ENCODE measurements at regions not wholly inside any gene's neighbourhood (a gene's known extent, or its start where the extent isn't known, plus 50 kb on each side); places are given as distances from the start of the nearest gene placed in this dataset.
"Not testable (repeated sequence)": the region's sequence is repeated elsewhere in the genome, so short reads cannot be mapped to it uniquely, and the experiment has no call there.

DNA sequence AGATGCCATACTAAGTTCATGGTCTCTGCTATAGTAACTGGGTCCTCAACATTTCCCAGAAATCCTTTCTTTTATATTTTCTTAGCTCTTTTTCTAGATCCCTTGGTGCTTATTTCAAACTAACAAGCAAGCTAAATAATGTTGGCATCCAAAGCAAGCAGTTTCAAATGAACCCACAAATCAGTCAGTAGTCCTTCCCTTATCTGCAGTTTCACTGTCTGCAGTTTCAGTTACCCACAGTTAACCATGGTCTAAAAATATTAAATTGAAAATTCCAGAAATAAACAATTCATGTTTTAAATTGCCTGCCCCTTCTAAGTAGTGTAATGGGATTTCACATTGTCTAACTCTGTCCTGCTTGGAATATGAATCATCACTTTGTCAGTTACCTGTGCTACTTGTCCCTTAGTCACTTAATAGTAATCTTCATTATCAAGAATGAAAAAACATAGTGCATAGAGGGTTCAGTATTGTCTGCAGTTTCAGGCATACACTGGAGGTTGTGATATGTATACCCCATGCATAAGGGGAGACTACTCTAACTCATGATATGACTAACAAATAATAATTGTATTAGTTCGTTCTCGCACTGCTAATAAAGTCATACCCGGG lies 633.7 kb downstream of the MECOM start:
- DNase-seq (ENCODE audit: low read depth): no peak

DNA sequence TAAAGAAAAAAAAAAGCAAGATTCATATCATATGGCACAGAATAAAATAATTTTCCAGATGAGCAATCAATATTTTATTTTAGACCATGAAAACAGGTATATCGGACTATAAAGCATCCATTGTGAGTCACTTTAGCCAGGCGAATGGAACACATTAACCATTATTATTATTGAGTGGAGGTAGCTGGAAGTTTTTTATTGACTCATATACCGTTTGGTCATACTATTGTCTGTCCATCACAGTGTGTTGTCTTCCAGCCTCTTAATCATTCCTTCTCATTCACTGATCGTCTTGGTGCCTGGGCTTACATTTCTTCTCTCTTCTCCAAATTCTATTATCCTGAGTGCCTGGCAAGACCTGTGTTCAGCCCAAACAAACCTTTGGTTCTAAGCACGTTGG lies 634.8 kb downstream of the MECOM start:
- DNase-seq (ENCODE audit: low read depth): no peak

DNA sequence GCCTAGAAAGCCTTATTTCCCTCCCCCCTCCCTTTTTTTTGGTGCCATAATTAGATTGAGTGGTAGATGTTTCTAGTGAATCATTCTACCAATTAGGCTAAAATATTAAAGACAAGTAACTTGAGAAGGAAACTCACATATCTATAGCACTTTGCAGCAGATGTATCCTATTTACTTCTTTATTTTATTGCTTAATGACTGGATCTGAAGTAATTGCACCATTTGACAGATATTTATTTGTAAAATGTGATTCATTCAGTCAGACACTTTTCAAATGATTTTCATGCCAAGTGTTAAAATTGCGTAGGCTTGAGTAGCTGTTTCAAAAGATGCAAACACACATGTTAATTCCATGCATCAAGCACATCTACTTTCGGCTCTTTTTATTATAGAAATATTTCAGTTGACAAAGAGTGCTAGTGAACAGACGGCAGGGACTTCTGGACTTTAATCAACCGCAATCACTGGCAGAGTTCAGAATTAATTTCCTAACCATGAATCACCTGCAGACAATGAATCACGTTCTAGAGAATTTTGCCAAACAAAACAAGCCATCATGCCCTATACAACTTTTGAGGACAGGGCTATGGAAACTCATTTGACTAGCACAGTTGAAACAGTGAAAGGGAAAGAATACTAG lies 636.8 kb downstream of the MECOM start:
- peak; percentile 69 for DNase-seq (ENCODE audit: low read depth)

DNA sequence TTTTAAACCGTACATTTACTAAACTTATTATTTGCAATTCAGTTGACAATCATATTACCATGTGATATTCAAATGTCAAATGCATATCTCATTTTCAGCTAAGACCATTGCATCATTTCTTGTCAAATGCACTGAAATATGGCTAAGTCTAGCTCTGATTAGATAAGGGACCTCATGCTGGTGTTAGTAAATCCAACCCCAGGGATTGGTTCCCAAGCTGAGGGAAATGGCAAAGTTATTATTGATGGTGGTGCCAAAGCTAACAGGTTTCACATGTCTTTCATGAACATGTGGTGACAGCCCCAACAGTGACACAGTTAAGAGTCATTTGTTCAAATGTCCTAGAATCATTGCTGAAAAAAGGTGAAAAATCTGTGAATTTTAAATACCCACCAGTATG lies 641.1 kb downstream of the MECOM start:
- no peak for DNase-seq (ENCODE audit: low read depth)

DNA sequence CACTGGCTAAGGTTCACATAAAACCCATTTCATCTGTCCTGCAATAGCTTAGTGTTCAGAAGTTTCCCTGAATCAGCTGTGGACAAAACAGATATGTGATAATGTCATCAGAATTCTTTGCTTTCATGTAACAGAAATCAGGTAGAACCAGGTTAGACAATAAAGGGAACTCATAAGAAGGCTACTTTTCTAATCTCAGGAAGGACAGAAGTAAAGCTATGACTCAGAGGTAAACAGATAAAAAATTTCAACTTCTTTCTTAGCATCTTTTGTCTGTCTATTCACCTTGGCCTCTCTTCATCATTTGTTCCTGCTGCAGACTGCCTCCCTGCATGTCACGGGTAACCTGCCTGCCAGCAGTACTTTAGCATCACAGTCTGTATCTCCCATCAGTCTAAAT lies 643.1 kb downstream of the MECOM start:
- DNase-seq (ENCODE audit: low read depth): no peak

DNA sequence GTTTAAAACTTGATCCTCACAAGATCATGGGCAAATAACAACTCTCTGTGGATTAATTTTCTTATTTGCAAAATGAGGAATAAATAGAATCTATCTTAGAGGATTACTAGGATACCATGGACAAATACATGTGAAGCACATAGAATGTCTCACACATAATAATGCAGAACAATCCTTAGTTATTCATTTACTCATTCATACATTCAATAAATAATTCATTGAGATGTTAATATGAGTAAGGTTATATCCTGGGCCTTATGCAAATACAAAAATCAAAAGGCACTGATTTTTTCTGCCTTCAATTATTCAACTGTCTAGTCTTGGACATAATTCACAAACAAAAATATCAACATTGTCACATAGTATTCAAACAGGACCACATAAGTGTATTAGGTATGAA lies 654.1 kb downstream of the MECOM start:
- DNase-seq (ENCODE audit: low read depth): no peak

DNA sequence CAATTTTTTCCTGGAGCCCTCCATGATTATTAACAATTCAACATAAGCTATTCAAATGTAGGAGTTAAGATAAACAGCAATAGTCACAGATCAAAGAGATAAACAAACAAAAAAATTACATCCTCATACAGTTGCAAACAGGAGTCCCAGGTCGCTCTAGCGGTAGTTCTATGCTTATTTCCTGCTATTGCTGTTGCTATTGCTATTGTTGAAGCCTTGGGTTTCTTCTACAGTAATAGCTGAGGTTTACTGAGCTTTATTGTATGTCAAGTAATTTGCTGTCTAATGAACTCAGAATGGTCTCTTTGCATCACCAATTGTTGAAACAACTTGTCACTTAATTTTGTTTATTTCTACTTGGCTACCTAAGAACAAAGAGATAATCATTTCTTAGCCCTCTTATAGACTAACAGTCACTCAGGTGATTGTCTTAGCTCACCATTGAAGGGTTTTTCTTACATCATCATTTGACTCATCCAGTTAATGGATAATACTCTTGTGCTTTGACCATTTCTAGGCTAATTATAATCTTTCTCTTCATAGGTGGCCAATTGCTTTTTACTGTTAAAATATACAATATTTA lies 654.6 kb downstream of the MECOM start:
- no peak for DNase-seq (ENCODE audit: low read depth)

DNA sequence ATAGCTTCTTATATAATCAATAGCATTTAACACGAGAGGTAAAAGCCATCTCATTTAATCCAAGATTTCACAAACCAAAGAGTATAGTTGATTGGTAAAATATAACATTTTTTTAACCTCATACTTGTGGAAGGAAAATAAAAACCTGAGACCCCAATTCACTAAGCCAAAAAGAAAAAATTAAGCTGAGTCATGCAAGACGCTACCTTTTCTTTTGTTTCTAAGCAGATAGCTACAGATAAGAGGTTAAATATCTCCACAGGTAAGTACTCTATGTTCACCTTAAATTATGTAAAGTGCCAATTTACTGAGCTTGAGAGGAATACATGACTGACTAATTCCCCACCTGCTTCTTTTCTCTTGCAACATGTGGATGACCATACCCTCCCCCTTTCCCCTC lies 656.4 kb downstream of the MECOM start:
- no peak for DNase-seq (ENCODE audit: low read depth)

DNA sequence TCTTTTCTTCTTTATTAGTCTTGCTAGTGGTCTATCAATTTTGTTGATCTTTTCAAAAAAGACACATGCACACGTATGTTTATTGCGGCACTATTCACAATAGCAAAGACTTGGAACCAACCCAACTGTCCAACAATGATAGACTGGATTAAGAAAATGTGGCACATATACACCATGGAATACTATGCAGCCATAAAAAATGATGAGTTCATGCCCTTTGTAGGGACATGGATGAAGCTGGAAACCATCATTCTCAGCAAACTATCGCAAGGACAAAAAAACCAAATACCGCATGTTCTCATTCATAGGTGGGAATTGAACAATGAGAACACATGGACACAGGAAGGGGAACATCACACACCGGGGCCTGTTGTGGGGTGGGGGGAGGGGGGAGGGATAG lies 657.1 kb downstream of the MECOM start:
- not testable (repeated sequence) for DNase-seq (ENCODE audit: low read depth)

DNA sequence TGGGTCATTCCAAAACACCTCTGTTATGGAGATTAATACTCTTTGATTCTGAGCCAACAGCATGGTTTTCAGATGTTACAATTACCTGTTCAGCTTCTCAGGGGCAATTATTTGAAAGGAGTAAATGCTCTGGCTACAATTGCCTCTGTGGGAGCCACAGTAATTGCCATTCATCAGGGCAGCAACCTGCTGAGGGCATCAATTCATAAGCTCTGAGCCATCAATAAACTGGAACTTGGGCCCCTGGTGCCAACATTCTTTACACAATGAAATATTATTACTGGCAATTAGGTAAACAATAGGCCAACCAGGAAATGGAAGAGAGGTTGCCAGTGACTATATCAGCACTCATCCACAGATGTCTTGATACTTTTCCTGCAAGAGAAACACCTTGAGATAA lies 660.8 kb downstream of the MECOM start:
- no peak for DNase-seq (ENCODE audit: low read depth)

DNA sequence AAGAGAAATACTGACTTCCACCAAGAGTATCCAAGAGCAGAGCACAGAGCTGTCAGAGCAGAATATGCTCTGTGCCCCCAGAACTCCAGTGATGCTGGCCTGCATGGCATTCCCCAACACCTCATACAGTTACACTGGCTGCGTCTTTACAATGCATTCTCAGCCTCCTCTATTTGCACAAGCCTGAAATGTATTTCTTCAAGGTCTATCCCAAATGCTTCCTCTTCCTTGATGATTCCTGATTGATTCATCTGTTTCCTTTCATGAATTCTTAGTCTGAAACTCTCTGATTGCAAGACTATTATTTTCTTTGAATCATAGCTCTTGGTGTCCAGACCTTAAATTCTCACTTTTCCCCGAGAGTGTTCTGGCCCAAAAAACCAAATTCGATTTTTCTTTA lies 664.7 kb downstream of the MECOM start:
- DNase-seq (ENCODE audit: low read depth): no peak

DNA sequence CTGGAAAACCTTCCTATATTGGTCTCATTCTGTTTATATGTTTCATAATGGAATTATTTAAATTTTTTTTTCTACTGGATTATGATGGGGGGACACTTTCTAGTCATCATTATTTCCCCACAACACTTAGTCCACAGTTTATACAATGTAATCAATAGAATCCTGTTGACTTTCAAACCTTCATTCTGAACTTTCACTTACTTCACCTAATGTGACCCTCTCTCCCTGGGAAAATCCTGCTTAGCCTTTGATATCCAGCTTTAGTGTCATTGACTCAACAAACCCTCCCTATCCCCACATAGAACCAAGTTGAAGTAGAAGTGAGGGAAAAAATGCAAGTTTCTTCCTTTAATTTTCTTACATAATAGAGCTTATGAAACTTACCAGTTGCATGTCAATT lies 666.0 kb downstream of the MECOM start:
- no peak for DNase-seq (ENCODE audit: low read depth)

DNA sequence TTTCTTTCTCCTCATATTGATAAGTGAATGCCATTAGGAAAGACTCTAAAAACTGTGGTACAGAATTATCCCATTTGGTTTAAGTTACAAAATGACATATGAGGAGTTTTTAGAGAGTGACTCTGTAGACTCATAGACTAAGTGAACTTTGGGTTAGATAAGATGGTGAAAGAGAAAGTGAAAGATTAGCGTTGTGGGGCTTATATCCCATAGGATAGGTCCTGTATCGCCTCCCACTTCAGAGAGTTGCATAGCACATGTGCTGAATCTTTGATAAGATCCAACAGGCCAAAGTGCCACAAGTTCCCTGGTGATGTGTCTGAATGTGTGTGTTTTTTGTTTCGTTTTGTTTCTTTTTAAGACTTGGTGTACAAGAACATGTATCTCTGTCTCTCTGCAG lies 666.9 kb downstream of the MECOM start:
- DNase-seq (ENCODE audit: low read depth): no peak

DNA sequence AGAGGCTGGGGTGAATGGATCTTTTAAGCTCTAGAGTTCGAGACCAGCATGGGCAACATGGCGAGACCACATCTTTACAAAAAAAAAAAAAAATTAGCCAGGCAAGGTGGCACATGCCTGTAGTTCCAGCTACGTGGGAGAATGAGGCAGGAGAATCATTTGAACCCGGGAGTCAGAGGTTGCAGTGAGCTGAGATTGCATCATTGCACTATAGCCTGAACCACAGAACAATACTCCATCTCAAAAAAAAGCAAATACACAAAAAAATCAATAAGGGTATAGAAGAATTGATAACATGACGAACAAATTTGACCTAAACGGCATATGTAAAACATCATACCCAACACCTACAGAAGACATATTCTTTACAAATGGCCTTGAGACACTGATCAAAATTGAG lies 668.4 kb downstream of the MECOM start:
- no peak for DNase-seq (ENCODE audit: low read depth)

DNA sequence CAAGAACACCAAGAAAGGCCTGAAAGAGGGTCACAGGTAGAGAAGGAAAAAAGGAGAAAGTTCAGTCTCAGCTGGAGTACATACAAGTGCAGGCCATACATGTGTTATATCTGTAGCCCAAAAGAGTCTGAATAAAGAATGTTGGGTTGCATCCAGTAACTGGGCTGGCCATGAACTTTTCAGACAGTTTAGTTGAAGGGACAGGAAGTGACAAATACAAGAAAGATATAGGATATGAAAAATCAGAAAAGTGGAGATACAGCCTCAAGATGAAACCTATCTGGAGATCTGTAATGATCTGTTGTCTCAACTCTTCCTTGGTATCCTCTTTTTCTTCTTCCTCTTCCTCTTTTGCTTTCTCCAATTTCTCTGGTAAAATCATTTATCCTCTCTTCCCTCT lies 671.7 kb downstream of the MECOM start:
- DNase-seq (ENCODE audit: low read depth): no peak

DNA sequence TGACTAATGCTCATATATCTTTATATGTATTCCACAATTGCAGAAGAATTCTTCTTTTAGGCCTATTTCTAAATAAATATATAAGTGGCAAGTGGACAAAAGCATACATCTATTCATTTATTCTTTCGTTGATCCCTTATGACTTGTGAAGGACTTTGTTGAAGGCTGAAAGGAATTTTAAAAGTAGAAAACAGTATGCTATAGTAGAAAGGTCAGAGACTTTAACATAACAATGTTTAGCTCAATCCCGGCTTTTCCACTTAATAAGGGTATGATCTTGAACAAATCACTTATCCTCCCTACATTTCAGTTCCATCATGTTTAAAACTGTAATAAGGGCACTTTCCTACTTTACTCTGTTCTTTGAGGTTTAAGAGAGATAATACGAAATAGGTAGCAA lies 672.9 kb downstream of the MECOM start:
- DNase-seq (ENCODE audit: low read depth): no peak

DNA sequence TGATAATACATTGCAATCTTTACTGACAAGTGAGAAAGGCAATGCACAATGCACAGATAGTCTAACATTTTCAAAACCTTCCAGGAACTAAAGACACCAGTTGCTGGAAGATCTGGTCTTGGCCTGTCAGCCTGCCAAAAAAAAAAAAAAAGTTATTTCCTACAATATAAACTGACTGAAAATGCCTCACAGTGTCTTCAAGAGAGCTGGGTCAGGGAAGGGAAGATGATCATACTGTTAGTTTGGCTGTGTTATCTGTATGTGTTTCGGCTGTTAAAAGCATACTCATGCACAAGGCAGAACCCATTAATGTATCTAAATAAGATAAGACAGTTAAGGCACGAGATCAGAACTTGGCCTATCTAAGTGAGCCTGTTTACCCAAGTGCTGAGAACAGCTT lies 673.4 kb downstream of the MECOM start:
- DNase-seq (ENCODE audit: low read depth): no peak

DNA sequence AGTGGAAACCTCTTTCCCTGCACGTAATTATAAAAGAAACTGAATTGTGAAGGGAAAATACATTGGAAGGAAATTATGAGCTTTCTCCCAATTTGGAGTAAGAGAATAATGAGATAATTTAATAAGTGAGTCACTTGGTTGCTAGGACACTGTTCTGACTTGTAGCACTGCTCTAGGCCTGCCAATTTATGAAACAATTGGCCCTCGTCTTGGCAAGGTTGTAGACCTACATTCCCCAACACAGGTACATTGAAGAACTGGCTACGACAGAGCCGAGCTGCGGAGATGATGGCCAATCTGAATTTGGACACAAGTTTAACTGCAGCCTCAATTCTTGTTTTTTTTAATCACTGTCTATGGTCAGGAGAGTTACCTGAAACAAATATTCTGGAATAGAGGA lies 674.1 kb downstream of the MECOM start:
- DNase-seq (ENCODE audit: low read depth): no peak

DNA sequence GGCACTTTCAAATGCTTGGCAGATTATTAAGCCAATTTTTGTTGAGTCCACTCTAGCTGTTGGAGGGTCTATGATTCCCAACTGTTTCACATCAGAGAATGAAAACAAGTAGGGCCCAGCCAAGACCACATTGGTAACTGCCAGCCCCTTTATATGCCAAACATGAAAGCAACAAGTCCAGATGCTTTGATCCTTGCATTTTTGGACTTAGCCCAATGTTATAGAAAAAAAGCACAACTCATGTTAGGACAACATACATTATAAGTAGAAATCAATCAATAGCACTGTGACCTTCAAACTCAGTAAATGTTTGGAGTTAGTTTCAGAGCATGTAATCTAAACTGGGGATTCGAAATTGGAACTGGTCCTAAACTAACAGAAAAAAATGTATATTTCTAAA lies 674.7 kb downstream of the MECOM start:
- DNase-seq (ENCODE audit: low read depth): no peak

DNA sequence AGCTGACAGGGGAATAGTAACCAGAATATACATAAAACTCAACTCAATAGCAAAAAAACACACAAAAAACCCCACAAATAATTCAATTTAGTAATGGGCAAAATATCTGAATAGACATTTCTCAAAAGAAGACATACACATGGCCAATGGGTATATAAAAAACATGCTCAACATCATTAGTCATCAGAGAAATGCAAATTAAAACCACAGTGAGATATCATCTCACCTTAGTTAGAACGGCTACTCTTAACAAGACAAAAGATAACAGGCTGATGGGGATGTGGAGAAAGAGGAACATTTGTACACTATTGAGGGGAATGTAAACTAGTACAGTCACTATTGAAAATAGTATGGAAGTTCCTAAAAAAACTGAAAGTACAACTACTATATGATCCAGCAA lies 678.6 kb downstream of the MECOM start:
- DNase-seq (ENCODE audit: low read depth): no peak

DNA sequence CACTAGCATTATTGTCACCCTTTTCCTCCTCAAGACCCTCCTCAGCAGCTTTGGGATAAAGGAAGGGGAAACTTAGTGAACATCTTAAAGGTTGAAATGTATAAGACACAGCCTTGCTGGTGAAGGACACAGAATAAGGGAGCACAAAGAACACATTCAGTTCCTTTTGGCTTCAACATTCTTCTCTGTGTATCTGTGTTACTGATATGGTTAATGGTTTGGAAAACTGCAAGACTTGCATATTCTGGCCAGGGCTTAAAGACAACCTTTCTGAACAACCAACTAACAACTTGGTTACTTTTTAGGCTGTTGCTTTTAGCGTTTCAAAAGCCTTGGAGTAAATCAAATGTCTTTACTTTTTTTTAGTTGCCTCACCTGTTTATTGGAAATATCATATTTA lies 680.5 kb downstream of the MECOM start:
- no peak for DNase-seq (ENCODE audit: low read depth)

DNA sequence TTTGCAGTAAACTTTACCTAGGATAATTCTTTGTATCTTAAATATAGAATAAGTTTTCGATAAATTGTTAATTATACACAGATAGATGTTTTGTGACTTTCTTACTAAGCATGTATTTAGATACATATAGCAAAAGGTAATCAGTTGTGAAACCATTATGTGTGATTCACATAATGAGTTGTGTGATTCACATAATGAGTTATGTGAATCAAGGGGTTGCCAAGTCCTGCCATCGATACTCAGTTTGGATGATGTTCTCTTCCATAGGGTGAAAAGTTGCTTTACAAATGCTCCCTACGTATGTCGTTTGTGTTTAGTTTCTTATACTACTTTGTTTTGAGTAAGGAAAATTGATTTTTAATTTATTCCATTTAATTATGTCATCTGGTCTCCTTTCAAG lies 682.1 kb downstream of the MECOM start:
- DNase-seq (ENCODE audit: low read depth): no peak

DNA sequence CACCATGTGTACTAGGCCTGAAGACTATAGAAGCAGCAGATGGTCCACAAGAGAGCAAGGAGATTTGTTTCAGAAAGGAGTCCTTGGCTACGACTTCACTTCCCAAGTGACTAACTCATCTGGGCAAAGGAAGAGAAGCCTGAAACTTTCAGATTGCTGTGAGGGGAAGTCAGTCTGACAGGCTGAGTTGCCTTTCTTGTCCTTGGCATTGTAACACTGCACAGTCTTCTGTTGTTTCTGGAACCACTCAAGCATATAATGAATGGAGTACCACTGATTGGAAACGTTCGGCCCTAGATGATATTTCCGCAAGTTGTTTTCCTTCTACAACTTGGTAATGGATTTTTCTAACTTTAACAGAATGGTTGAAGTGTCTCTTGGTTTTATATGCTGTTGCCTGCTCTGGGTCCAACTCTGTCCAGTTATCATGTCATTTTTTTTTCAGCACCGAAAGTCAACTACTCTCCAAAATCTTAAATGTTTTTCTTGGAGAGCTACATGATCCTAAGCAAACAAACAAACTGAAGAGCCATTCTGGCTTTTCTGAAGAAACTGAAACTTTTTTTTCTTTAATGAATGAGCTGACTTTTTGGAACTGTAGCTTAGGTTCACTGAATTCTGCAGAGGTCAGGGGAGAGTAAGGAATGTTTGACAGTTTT lies 685.7 kb downstream of the MECOM start:
- DNase-seq (ENCODE audit: low read depth): no peak

DNA sequence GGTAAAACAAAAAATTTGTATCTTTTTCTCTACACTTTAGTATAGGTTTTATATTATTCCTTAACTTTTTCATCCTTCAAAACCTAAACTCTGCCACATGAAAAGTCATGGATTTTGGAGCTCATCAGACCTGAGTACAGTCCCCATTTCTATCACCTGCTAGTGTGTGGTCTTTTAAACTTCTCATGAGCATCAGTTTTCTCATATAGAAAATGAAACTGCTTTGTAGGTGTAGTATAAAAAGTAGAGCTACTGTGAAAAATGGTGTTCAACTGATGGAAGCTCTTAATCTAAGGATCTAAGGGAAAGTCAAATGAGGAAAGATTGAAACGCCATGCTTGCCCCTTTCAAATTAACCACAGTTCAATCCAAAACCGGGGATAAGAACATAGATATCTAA lies 686.5 kb downstream of the MECOM start:
- DNase-seq (ENCODE audit: low read depth): no peak
